ENCODE measurements at regions not wholly inside any gene's neighbourhood (a gene's known extent, or its start where the extent isn't known, plus 50 kb on each side); places are given as distances from the start of the nearest gene placed in this dataset.

DNA sequence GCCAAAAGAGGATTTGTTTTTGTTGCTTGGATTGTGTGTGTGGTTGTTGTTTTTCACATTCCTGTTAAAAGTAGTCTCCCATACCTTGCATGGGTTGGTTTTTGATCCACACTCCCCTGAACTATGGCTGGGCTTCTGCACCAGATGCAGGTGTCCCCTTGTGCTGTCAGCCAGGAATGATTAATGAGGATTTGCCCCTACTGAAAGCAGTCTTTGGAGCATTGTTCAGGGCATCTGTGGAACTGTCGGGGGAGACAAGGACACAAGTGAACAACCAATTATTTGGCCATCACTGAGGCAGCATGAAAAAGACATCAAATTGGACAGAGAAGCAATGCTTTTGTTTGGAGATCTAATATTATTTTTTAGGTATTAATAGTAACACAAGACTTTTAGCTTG lies 373.2 kb upstream of the MMS22L start:
- TF ChIP-seq, protein P1, sequence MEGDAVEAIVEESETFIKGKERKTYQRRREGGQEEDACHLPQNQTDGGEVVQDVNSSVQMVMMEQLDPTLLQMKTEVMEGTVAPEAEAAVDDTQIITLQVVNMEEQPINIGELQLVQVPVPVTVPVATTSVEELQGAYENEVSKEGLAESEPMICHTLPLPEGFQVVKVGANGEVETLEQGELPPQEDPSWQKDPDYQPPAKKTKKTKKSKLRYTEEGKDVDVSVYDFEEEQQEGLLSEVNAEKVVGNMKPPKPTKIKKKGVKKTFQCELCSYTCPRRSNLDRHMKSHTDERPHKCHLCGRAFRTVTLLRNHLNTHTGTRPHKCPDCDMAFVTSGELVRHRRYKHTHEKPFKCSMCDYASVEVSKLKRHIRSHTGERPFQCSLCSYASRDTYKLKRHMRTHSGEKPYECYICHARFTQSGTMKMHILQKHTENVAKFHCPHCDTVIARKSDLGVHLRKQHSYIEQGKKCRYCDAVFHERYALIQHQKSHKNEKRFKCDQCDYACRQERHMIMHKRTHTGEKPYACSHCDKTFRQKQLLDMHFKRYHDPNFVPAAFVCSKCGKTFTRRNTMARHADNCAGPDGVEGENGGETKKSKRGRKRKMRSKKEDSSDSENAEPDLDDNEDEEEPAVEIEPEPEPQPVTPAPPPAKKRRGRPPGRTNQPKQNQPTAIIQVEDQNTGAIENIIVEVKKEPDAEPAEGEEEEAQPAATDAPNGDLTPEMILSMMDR (IDR thresholded peaks at IDR 0.05; ENCODE audit: insufficient read depth, low read length) = no peak
- TF ChIP-seq SPI1 (IDR thresholded peaks at IDR 0.05; ENCODE audit: borderline replicate concordance, low read depth) = no peak

Measured in HL-60 (cell line).